AG20443 (cell line): ENCODE measurements at regions not wholly inside any gene's neighbourhood (a gene's known extent, or its start where the extent isn't known, plus 50 kb on each side); places are given as distances from the start of the nearest gene placed in this dataset.
A peak's percentile ranks its signal among the peaks of the same experiment; 100 is the strongest.

ENCODE experiments used
- DNase-seq: peaks from one replicate; pipeline ENCODE4 v3.0.0; 2012; ENCODE audit warnings: low spot score, mixed read lengths

DNA sequence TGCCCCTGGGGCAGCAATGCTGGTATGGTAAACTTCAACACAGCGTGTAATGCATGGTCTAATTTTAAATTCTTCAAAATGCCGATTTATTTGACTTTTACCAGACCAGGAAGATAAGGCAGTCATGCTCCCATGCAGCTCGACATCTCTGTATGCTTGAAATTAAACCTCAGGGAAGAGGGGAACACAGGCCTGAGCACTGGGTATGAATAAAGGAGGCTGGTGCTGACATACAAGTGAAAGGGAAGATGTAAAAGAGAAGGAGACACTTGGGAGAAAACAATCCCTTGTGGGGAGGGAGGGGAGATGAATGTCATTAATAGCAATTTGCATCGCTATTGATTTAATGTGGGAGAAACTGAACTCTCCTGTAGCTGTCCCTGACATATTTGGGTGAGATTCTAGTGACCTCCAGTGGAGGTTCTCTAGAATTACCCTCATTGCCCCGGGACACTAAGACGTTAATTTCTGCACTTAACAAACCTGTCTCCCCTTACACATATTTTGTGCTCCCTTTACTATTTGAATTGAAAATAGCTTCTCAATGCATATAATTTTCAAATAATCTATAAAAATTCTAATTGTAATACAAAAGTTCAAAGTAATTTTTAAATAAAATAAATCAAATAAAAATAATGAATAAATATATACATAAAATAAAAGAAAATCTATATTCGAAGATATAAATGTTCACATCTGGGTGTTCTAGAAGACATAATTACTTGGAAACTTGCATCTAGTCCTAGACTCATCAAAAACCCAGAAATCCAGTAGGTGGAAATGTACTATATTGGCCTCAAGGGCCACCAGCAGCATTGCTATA, 283.1 kb downstream of the LMX1A start:
- peak; percentile 70 for DNase-seq

DNA sequence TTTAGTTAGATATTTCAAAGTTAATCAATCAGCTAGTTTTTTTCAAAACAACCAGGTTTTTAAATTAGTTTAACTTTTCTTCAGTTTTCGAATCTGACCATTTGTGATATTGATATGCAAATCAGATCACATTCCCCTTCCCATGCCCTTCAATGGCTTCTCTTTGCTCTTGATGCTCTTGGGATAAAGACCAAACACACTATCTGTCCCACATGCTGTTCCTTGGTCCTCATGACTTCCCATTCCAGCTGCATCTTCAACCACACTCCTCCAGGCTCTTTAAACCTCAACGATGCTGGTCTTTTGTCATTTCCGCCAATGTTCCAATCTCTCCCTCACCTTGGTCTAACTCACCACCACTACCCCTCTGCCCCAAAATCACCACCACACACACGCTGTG, 285.8 kb downstream of the LMX1A start:
- no peak for DNase-seq

DNA sequence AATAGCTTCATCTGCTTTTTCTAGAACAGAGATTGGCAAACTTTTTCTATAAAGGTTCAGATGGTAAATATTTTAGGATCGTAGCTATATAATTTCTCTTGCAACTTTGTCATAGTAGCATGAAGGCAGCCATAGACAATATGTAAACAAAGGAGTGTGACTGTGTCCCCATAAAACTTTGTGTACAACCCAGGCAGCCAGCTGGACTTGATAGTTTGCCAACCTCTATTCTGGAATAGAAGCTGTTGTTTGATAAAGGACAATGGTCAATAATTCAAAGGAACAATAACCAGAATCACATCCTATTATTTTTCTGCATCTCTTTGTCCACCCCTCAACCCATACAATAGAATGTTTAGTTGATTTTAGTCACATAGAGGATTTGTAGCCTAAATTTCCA, 286.7 kb downstream of the LMX1A start:
- no peak for DNase-seq

DNA sequence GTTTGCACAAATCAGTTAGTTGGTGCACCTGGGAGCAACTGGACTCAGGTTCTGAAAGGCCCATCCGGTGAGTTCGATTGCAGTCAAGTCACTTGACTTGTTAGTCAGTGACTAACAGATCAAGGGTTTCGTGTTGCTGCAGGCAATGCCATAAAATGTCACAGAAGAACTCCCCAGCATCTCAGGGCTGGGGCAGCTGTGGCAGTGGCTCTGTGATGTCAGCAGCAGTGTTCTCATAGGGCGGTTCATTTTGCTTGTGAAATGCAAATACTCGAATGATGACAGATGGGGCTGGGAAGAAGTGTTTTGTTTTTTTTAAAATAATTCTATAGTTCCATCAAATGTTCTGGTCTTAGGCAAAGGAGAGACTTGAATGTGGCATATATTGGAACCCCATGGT, 287.8 kb downstream of the LMX1A start:
- DNase-seq: peak; percentile 25

DNA sequence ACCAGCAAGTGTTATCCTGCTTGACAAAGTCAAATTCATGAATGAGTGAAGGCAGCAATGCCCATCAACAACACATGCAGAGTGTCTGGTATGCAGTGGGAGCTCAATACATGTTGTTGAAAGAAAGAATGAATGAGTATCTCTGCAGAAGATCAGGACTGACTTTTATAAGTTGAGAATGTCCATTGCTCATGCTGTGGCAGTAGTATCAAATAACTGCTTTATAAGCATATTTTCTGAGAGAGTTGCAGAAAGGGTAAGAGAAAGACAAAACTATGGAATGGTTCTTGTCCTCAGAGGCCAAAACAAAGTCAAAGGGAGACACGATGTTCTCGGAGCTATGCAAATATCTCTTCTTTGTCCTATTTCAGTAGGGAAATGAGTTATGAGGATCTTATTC, 288.7 kb downstream of the LMX1A start:
- DNase-seq: no peak

DNA sequence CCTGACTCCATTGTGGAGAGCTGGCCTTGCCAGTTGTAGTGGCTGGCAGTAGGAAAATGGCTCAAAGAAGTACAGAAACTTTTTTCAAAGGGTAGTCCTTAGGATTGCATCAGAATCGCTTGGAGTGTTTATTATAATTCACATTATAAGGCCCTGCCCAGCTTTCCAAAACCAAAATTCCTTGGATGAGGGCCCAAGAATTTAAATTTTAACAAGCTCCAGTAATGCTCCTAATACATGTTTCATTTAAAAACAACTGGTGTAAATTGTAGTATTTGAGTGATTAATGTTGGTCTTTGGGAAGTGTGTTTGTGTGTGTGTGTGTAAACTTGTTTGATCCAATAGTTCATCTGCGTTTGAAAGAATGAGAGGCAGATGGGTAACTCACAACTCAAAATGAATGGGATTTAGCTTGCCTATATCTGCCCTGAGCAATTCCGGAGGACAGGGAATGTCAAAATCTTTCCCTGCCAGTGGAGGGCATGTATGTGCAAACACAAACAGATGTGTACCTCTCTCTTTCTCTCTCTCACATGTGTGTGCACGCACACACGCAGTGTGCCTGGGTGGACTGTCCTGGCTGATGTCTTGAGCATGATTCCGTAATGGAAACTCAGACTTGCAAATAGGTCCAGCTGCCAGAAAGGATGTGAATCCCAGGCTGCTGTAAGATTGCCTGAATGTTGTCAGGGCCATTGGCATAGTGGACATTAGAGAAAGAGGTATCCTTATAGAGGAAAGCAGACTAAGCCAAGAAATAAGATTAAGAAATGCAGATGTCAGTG, 293.1 kb downstream of the LMX1A start:
- peak; percentile 52 for DNase-seq

DNA sequence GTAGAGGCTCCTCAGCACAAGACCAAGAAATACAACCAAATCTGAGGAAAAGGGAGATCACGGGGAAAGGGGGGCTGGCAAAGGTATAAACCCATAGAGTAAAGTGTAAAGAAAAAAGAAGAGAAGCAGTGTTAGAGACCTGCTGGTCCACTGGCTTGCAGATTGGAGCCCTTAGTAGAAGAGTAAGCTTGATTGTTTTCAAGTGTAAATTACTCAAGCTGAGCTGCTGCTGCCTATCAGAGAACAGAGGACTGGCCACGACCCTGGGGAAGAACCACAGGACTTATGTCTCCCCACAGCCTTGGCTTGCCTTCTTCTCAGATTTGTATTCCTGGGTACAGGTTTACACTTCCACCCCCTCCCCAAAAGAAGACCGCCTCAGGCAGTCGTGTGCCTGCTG, 294.2 kb downstream of the LMX1A start:
- DNase-seq: no peak

DNA sequence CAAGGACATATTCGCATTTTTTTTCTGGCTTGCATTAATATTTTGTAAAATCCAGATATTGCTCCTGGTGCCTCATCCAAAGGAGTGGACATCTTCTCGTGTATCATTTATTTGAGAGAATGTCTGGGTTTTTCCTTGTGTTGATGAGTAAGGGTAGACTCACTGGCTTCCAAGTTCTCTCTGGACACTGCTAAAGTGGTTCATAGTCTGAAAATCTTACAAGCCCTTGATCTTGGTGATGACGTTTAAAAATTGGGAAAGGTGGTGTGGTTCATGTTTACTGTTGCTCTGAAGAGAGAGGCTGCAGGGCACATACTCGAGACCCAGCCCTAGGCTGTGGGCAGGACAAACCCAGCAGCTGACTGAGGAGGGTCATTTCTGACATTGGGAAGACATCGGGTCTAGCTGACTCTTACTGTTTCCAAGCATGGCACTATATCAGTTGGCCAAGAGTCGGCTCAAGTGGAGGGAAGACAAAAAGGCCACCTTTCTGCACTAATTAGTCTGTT, 296.2 kb downstream of the LMX1A start:
- no peak for DNase-seq

DNA sequence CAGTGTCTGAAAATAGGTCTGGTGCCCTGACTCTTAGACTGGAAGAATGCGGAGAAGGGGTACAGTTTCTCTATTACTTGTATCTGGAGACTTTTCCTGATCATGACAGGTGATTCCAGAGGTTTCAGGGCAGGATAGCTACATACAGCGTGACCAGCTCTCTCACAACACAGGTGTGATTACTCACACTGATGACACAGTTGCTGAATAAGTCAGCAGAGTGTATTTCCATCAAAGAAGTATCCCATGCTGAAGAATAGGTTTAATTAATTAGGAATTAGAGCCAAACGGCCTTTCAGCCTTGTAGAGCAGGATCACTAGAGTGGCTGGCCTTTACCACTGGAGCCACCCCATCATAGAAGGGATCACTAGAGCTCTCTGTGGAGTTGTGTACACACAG, 298.6 kb downstream of the LMX1A start:
- no peak for DNase-seq

DNA sequence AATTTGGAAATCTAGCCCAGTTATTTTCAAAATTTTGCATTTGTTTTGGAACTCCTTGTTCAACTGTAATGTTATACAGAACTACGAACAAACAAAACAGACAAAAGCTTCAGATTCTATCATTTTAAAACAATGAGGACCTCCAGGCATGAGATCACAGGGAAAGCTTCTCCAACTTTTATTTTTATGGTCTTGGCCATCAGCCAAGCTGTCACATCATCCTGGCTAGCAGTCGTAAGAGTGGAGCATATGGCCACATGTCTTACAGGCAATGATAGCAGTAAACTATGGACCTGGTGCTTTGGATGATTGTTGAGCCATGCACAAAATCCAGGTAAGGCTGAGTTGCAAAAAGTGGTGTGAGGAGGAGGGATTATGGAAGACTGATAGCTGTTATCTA, 299.6 kb downstream of the LMX1A start:
- no peak for DNase-seq

DNA sequence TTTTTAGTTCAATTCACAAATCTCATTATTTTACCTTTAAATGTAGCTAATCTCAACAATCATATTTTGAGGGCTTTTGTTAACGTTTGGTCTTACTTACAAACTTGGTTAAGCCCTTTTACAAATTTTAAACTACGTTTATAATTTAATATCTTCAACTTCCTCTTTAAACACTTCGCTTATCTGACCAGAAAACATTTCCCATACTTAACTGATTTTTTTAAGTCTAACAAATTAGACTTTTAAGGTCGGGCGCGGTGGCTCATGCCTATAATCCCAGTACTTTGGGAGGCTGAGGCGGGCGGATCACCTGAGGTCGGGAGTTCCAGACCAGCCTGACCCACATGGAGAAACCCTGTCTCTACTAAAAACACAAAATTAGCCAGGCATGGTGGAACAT, 300.9 kb downstream of the LMX1A start:
- DNase-seq: no peak

DNA sequence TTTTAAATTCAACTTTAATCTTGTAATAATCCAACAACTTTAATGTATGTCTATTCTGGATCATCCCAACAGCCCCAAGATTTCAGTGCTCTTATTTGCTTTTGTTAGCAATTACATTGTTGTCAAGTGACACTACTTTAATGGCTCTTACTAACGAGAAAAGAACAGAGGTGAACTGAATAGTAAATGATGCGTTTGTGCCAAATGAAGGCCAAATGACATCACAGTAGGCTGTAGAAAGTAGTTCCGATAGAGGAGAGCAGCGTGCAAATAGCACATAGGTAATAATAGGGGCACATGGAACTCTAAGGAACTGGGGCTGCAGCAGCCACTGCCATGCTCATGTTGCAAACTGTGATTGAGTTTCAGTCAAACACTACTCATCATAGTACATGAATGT, 301.9 kb downstream of the LMX1A start:
- DNase-seq: no peak

DNA sequence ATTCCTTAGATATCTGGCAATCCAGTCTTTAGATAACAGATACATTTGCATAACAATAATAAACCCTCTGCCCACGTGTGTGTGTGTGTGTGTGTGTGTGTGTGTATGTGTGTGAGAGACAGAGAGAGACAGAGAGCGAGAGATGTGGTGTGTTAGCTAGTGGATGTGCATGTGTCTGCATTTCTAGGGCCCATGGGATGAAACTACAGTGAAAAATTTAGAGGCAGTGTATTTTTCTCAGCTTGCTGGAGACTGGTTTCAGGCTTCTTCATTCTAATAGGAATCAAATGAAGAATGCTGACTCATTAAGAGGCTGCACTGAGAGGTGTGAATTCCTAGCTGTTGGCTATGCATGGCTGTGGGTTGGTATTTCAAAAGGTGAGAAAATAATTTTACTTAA, 303.2 kb downstream of the LMX1A start:
- no peak for DNase-seq

DNA sequence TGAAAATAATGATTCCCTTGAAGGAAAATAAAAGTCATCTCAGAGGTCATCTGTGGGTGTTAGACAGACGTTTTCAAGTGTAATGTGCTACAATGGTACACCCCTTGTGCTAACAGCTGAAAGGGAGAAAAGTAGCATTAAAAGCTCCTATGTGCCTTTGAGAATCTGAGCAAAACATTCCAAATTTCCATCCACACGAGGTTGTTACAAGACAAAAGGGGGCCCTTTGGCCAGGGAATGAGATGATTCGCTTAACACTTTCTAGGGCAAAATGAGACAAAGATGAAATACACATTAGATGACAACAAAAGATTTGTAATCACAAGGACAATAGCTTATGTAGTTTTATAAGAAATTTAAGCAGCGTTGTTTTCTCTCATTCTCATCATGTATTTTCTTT, 303.6 kb downstream of the LMX1A start:
- DNase-seq: no peak

DNA sequence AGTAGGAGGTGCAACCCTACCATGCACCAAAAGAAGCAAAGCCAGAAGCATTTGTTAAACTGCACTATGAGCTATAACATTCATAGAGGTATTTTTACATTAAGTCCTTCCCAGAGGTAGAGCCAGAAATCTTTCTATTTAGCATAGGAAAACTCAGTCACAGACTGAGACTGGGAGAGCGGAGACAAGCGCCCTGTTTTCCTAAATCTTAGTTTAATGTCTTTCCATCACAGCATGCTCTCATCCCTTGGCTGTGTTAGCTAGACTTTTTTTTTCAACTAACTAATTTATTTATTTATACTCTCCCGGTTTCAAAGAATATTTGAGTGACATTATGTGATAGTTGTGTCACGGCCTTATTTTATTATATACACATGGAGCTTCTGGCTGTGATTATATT, 304.1 kb downstream of the LMX1A start:
- DNase-seq: no peak

DNA sequence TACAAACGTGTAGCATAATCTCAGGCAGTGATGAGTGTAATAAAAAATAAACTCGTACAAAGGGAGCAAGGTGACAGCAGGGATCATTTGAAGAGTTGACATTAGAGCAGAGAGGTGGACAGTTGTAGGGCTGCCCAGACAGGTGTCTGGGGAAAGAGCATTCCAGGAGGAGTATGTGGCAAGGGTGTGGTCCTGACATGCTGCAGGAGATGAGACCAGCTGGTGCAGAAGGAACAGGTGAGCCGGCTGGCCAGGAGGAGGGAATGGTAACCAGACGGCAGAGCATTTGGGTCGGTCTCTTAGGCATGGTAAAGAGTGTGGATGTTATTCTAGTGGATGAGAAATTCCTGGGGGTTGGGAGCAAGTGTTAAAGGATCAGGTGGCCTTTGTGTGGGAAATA, 306.3 kb downstream of the LMX1A start:
- DNase-seq: no peak

DNA sequence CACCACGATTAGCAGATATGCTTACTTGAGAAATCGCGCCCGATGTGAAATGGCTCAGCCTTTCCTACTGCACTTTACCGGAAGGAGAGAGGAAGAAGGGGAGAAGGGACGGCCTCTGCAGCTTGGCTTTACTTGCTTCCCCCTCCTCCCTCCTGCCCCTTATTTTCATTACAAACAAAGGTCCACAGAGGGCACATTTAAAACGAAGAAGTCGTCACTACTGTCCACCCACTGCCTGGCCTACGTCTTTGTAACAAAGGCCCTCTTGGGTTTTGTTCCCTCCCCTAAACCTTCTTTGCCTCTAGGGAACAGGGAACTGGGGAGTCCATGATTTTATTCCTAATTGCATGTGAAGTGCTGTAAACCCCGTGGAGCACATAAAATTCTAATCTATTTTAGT, 308.5 kb downstream of the LMX1A start:
- no peak for DNase-seq

DNA sequence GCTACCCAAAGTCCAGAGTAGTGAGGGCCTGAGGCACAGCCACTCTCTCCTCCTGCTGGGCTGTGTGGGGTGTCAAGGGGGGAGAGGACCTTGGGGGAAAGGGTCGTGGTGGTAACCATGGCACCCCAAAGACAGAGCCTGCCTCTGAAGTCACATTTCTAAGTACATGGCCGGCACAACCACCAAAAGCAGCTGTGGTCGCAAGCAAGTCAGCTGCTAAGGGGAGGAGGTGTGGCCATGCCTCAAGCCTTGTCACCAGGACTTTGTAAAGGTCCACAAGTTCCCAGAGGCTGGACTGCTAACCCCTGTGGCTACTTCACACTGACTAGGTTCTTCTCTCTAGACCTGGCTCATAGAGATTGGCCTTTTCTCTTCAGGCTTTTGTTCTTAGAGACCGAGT, 310.6 kb downstream of the LMX1A start:
- no peak for DNase-seq

DNA sequence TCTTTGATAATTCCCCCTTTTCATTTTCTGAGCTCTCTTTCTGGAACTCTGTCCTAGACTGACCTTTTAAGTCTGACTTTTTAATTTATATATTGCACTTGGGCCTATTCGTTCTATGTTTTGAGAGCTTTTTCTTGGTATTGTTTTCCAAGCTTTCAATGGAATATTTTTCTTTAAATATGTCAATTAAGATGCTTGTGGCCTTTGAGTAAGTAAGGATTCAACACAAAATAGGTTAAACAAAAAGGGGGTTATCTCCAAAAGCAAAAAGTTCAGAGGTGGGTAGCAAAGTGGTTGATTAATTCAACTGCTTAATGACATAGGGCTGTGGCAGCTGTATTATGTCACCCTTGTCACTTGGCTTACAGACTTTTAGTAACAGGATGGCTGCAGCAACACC, 315.9 kb downstream of the LMX1A start:
- DNase-seq: no peak

DNA sequence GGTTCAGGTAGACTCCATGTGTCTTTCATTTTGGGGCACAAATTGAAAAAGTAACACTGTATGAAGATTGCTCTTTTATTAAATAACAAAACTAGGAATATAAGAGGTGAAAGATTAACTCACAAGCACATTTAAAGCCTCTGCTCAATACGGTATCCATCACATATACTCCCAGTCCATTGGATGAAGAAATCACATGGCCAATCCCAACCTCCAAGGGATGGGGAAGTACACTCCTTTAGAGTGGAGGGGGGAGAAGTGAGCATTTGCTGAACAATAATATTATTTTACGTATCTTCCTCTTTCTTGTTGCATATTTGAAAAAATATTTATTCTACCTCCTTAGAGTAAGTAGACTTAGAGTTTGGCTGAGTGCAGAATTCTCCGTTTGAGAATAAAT, 316.5 kb downstream of the LMX1A start:
- DNase-seq: no peak

DNA sequence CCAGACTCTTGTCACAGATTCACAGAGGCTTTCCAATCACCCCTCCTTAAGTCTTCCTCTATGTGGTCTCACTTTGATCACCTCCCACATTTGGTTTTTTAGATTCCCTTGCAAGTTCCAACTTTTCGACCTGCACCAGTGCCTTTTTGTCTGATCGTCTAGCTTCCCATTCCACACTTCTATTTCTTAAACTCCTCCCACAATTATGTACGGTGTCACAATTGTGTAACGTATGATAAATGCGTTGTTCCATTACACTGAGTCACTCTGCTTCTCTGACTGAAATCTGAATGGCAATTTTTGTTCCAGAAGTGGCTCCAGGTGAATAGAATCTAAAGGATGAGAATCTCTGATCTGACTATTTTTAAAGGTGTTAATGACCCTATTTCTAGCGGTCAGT, 320.1 kb downstream of the LMX1A start:
- no peak for DNase-seq

DNA sequence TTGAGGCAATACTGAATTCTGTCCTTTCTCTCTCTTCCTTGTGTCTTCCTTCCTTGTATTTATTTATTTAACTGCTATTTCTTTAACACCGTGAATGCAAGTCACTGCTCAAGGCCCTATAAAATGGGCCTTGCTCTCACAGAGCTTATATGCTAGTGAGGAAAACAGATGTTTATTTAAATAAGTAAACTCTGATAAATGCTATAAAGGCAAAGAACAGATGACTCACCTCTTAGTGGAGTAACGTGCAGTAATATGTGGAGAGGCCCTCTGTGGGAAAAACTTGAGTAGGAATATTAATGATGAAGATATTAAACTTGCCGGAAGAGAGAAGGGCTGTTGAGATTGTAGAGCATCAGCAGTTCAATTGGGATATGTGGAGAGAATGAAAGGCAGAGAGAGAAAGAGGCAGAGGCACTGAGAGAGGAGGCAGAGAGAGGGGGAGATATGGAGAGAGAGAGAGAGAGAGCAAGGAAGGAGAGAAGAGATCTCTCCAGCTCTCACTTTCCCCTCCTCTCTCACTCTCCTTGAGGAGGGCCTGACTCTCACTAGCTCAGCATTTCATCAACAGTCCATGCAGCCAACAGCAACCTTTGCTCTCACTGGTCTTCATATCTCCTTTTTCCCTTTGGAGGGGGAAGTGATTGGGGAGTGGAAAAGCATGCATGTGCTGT, 322.2 kb downstream of the LMX1A start:
- no peak for DNase-seq

DNA sequence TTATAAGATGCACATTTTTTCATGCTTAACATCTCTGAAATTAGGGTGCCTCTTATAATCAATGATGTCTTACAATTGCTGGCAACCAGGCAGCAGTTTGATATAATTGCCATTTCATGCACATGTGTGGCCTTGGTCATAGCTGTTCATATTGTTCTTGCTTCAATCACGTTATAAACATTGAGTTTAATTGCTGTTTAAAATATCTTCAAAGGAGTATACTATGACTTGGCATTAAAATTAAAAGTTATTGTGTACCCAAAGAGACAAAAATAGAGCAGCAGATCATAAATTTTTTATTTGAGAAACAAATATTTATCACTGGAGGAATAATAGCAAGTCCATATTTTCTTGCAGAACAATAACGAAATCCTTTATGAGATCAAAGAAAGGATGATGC, 325.5 kb downstream of the LMX1A start:
- no peak for DNase-seq
